ENCODE measurements at regions not wholly inside any gene's neighbourhood (a gene's known extent, or its start where the extent isn't known, plus 50 kb on each side); places are given as distances from the start of the nearest gene placed in this dataset.

DNA sequence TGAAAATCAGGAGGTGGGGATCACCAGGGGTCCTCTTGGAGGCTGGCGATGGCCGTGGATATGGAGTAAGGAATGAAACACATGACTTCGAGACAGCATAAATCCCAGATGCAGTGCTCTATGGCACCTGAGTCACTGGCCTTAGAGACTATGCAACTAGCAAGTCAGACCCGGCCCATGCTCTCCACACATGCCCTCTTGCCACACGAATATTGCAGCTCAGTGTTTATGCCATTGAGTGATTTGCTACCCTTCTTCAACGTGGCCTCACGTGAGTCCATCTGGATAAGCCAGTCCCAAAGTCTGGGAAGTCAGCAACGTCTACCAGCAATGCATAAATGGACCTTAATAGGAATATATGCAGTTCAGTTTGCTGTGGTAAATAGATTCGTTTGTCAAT is 466.3 kb downstream of the CD83 start:
- 72 to 75% methylated on average over 4 to 8 of the region's 9 CpGs for WGBS, 2 donors (ENCODE audit: low coverage in 1 of 2)
- in situ Hi-C loops (cut with MboI; ENCODE audit: low pct_ligation_motif_present in 1 of 4, low pct_unique_long_range_greater_than_20kb in 1 of 4, low sequenced_read_pairs in 3 of 4) = no loop called here
- Histone ChIP-seq H3K9me3 (no peaks in the 10 kb centered on the region), H3K27me3 (no peaks in the 10 kb centered on the region), H3K4me1 (no peaks in the 10 kb centered on the region), H3K4me3 (no peak overlapping the region), H3K27ac (no peak overlapping the region), H3K36me3 (no peaks in the 10 kb centered on the region)
- TF ChIP-seq POLR2A (IDR thresholded peaks at IDR 0.05) (no peak), EP300 (IDR thresholded peaks at IDR 0.05; ENCODE audit: low read depth) (no peak), POLR2AphosphoS5 (IDR thresholded peaks at IDR 0.05) (no peak)
- TF ChIP-seq, protein P1, sequence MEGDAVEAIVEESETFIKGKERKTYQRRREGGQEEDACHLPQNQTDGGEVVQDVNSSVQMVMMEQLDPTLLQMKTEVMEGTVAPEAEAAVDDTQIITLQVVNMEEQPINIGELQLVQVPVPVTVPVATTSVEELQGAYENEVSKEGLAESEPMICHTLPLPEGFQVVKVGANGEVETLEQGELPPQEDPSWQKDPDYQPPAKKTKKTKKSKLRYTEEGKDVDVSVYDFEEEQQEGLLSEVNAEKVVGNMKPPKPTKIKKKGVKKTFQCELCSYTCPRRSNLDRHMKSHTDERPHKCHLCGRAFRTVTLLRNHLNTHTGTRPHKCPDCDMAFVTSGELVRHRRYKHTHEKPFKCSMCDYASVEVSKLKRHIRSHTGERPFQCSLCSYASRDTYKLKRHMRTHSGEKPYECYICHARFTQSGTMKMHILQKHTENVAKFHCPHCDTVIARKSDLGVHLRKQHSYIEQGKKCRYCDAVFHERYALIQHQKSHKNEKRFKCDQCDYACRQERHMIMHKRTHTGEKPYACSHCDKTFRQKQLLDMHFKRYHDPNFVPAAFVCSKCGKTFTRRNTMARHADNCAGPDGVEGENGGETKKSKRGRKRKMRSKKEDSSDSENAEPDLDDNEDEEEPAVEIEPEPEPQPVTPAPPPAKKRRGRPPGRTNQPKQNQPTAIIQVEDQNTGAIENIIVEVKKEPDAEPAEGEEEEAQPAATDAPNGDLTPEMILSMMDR (IDR thresholded peaks at IDR 0.05) = no peak
- no peak for DNase-seq
- intact Hi-C loops (cut with DNase I; ENCODE audit: low total_unique reads) = no loop called here

DNA sequence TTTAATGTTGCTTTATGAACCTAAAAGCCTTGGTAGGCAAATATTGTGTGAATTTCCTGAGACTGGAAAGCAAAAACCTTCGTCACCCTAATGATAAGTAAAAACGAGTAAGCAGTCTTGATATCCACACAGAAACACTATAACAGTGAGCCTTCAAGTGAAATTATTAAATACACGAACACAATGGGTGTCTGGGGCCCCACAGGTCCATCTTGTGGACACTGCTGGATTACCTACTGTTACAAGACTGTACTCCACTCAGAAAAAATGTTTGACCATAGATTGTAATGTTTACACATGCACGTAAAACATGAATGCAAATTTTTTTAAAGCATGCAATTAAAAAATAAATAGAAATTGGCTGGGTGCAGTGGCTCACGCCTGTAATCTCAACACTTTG is 466.9 kb downstream of the CD83 start:
- intact Hi-C loops (cut with DNase I; ENCODE audit: low total_unique reads) (no loop called here), in situ Hi-C loops (cut with MboI; ENCODE audit: low pct_ligation_motif_present in 1 of 4, low pct_unique_long_range_greater_than_20kb in 1 of 4, low sequenced_read_pairs in 3 of 4) (no loop called here)
- Histone ChIP-seq H3K36me3 (no peaks in the 10 kb centered on the region), H3K4me3 (no peak overlapping the region), H3K27ac (no peak overlapping the region), H3K27me3 (no peaks in the 10 kb centered on the region), H3K4me1 (no peaks in the 10 kb centered on the region), H3K9me3 (no peaks in the 10 kb centered on the region)
- 40 to 43% methylated on average over 5 of the region's 5 CpGs for WGBS, 2 donors (ENCODE audit: low coverage in 1 of 2)
- DNase-seq = peak; percentile 21
- no peak for TF ChIP-seq POLR2A (IDR thresholded peaks at IDR 0.05)
- TF ChIP-seq, protein P1 (IDR thresholded peaks at IDR 0.05) = peak in 4 of 5 experiments; percentile 25 to 54 (median 47)

DNA sequence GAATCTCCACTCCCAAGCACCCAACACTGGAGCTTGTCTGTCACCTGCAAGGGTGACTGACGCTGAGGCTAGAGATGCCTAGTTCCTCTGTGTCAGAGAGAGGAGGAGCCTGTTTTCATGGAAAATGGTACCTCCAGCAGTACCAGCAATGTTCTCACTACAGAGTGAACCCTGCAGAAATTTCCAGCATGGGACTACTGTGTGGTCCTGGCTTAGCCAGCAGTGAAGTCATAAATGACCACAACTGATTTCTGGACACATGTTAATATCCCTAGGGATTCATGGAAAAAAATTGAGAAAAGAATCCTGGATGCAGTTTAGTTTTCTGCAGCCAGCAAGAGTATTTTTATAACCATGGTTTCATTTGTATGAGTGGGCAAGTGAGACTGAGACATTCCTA is 468.1 kb downstream of the CD83 start:
- no peaks in the 10 kb centered on the region for H3K4me1 ChIP-seq
- WGBS, 2 donors (ENCODE audit: low coverage in 1 of 2) = 100% methylated on average over 1 of the region's 1 CpG; no CpG with 5 or more reads in 1 of the 2 donors
- TF ChIP-seq POLR2A (IDR thresholded peaks at IDR 0.05) (no peak), EP300 (IDR thresholded peaks at IDR 0.05; ENCODE audit: low read depth) (no peak), POLR2AphosphoS5 (IDR thresholded peaks at IDR 0.05) (no peak)
- TF ChIP-seq, protein P1 (IDR thresholded peaks at IDR 0.05) = no peak
- intact Hi-C loops (cut with DNase I; ENCODE audit: low total_unique reads) (no loop called here), in situ Hi-C loops (cut with MboI; ENCODE audit: low pct_ligation_motif_present in 1 of 4, low pct_unique_long_range_greater_than_20kb in 1 of 4, low sequenced_read_pairs in 3 of 4) (no loop called here)
- no peaks in the 10 kb centered on the region for H3K9me3 ChIP-seq
- no peak overlapping the region for H3K4me3 ChIP-seq
- no peak for DNase-seq
- no peak overlapping the region for H3K27ac ChIP-seq
- H3K36me3 ChIP-seq = no peaks in the 10 kb centered on the region
- no peaks in the 10 kb centered on the region for H3K27me3 ChIP-seq

DNA sequence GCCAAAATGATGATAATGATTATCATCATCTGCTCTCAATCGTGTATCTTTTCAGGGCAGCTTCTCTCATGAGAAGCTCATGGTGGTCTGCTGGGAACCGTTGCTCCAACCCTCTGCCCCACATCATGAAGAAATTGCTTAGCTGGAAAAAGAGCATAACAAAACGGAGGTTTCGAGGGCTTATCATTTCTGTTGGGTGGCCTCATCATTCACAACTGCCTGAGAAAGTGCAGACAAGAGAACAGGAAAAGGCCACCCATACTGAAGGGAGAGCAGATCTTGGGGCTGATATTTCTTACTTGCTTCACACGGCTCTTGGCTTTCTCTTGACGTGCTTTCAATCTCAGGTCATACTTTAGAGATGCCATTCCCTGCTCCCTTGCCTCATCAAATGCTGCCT is 471.6 kb downstream of the CD83 start:
- DNase-seq = no peak
- no peak overlapping the region for H3K4me3 ChIP-seq
- no peak for TF ChIP-seq EP300 (IDR thresholded peaks at IDR 0.05; ENCODE audit: low read depth)
- no peak for TF ChIP-seq POLR2A (IDR thresholded peaks at IDR 0.05)
- TF ChIP-seq POLR2AphosphoS5 (IDR thresholded peaks at IDR 0.05) = no peak
- TF ChIP-seq, protein P1 (IDR thresholded peaks at IDR 0.05) = no peak
- intact Hi-C loops (cut with DNase I; ENCODE audit: low total_unique reads) (no loop called here), in situ Hi-C loops (cut with MboI; ENCODE audit: low pct_ligation_motif_present in 1 of 4, low pct_unique_long_range_greater_than_20kb in 1 of 4, low sequenced_read_pairs in 3 of 4) (no loop called here)
- H3K4me1 ChIP-seq = no peaks in the 10 kb centered on the region
- H3K36me3 ChIP-seq = no peaks in the 10 kb centered on the region
- 70 to 74% methylated on average over 4 to 6 of the region's 6 CpGs for WGBS, 2 donors (ENCODE audit: low coverage in 1 of 2)
- H3K9me3 ChIP-seq = no peaks in the 10 kb centered on the region
- no peaks in the 10 kb centered on the region for H3K27me3 ChIP-seq
- H3K27ac ChIP-seq = no peak overlapping the region
